Karpas-422 (cell line): ENCODE measurements at regions not wholly inside any gene's neighbourhood (a gene's known extent, or its start where the extent isn't known, plus 50 kb on each side); places are given as distances from the start of the nearest gene placed in this dataset.

ENCODE experiments used
- DNase-seq: peaks from one replicate; pipeline ENCODE4 v3.0.0-alpha.2; 2015
- H2AFZ ChIP-seq: fragments of 200-600 bp; sonication (generic); 2 replicates; pipeline ENCODE4 v1.6.1; 2014; ENCODE audit warnings: antibody characterized with exemption, low read length, mixed read lengths
- H3K27ac ChIP-seq: fragments of 200-600 bp; sonication (generic); 2 replicates; pipeline ENCODE4 v1.5.1; 2014; ENCODE audit warnings: mild to moderate bottlenecking, low read length, moderate library complexity
- H3K27me3 ChIP-seq: fragments of 200-600 bp; sonication (generic); 2 replicates; pipeline ENCODE4 v1.6.1; 2014; ENCODE audit warnings: low read length, mixed read lengths
- H3K36me3 ChIP-seq: fragments of 200-600 bp; sonication (generic); 2 replicates; pipeline ENCODE4 v1.6.1; 2014; ENCODE audit warnings: low read length, mixed read lengths; ENCODE audit not compliant: insufficient read depth
- H3K4me1 ChIP-seq: fragments of 200-600 bp; sonication (generic); 2 replicates; pipeline ENCODE4 v1.6.1; 2014; ENCODE audit warnings: mild to moderate bottlenecking, low read length, mixed read lengths
- H3K4me2 ChIP-seq: fragments of 200-600 bp; sonication (generic); 2 replicates; pipeline ENCODE4 v1.6.1; 2014; ENCODE audit warnings: low read length, low read depth, mild to moderate bottlenecking; ENCODE audit not compliant: poor library complexity, severe bottlenecking
- H3K4me3 ChIP-seq: fragments of 200-600 bp; sonication (generic); 2 replicates; pipeline ENCODE4 v1.5.1; 2014; ENCODE audit warnings: mild to moderate bottlenecking, antibody characterized with exemption, low read length, mixed read lengths
- H3K79me2 ChIP-seq: fragments of 200-600 bp; sonication (generic); 2 replicates; pipeline ENCODE4 v1.6.1; 2014; ENCODE audit warnings: mild to moderate bottlenecking, low read length, mixed read lengths
- H3K9ac ChIP-seq: fragments of 200-600 bp; sonication (generic); 2 replicates; pipeline ENCODE4 v1.6.0; 2014; ENCODE audit warnings: low read length
- H3K9me2 ChIP-seq: fragments of 200-600 bp; sonication (generic), shearing (Covaris generic); replicated peaks from 2 replicates; pipeline ENCODE4 v1.6.0; 2014; ENCODE audit warnings: mild to moderate bottlenecking, low read length, moderate library complexity; ENCODE audit not compliant: insufficient read depth
- H3K9me3 ChIP-seq: fragments of 300-700, 200-600 bp; sonication (generic); 2 replicates; pipeline ENCODE4 v1.6.1; 2014; ENCODE audit warnings: low read length, mixed read lengths
- H4K20me1 ChIP-seq: fragments of 200-600 bp; sonication (generic); 2 replicates; pipeline ENCODE4 v1.6.1; 2014; ENCODE audit warnings: mild to moderate bottlenecking, antibody characterized with exemption, low read length, low read depth; ENCODE audit not compliant: insufficient read depth

GRCh38 chr21:34215501-34215900, 142.1 kb downstream of the MRPS6 start:
- H3K27me3 ChIP-seq: no peaks in the 10 kb centered on the region
- H3K4me2 ChIP-seq: no peak overlapping the region
- H3K36me3 ChIP-seq: no peaks in the 10 kb centered on the region
- H3K4me1 ChIP-seq: peaks cover 6% of the 10 kb centered on the region
- H3K4me3 ChIP-seq: no peak overlapping the region
- no peaks in the 10 kb centered on the region for H3K79me2 ChIP-seq
- H3K9me2 ChIP-seq: no peaks in the 10 kb centered on the region
- DNase-seq: no peak
- no peaks in the 10 kb centered on the region for H3K9me3 ChIP-seq
- no peaks in the 10 kb centered on the region for H4K20me1 ChIP-seq
- H3K27ac ChIP-seq: no peak overlapping the region
- no peak overlapping the region for H2AFZ ChIP-seq
- no peak overlapping the region for H3K9ac ChIP-seq

- Histone ChIP-seq H3K9ac (no peak overlapping the region), H3K79me2 (no peaks in the 10 kb centered on the region), H3K36me3 (no peaks in the 10 kb centered on the region), H3K9me2 (no peaks in the 10 kb centered on the region), H2AFZ (no peak overlapping the region), H4K20me1 (no peaks in the 10 kb centered on the region), H3K4me1 (peaks cover 6% of the 10 kb centered on the region), H3K9me3 (no peaks in the 10 kb centered on the region), H3K4me2 (no peak overlapping the region), H3K27ac (no peak overlapping the region), H3K27me3 (no peaks in the 10 kb centered on the region), H3K4me3 (no peak overlapping the region)
- DNase-seq: no peak
Measured at GRCh38 chr21:34215911-34216717, 142.7 kb downstream of the MRPS6 start.

GRCh38 chr21:34216718-34217032, 143.3 kb downstream of the MRPS6 start:
- peaks cover 1% of the 10 kb centered on the region for H3K4me1 ChIP-seq
- no peaks in the 10 kb centered on the region for H3K27me3 ChIP-seq
- no peak overlapping the region for H3K4me2 ChIP-seq
- H3K36me3 ChIP-seq: no peaks in the 10 kb centered on the region
- DNase-seq: no peak
- H3K79me2 ChIP-seq: no peaks in the 10 kb centered on the region
- no peak overlapping the region for H3K9ac ChIP-seq
- H4K20me1 ChIP-seq: no peaks in the 10 kb centered on the region
- no peaks in the 10 kb centered on the region for H3K9me2 ChIP-seq
- H3K27ac ChIP-seq: no peak overlapping the region
- no peaks in the 10 kb centered on the region for H3K9me3 ChIP-seq
- H3K4me3 ChIP-seq: no peak overlapping the region
- no peak overlapping the region for H2AFZ ChIP-seq

- Histone ChIP-seq H3K27me3 (no peaks in the 10 kb centered on the region), H3K79me2 (no peaks in the 10 kb centered on the region), H3K9ac (no peak overlapping the region), H2AFZ (no peak overlapping the region), H3K4me1 (no peaks in the 10 kb centered on the region), H3K9me2 (no peaks in the 10 kb centered on the region), H3K36me3 (no peaks in the 10 kb centered on the region), H3K4me2 (no peak overlapping the region), H3K4me3 (no peak overlapping the region), H3K9me3 (no peaks in the 10 kb centered on the region), H3K27ac (no peak overlapping the region), H4K20me1 (no peaks in the 10 kb centered on the region)
- no peak for DNase-seq
Measured at GRCh38 chr21:34217263-34217662, 143.9 kb downstream of the MRPS6 start.

- Histone ChIP-seq H3K4me2 (no peak overlapping the region), H4K20me1 (no peaks in the 10 kb centered on the region), H3K27ac (no peak overlapping the region), H3K79me2 (no peaks in the 10 kb centered on the region), H3K4me3 (no peak overlapping the region), H3K9ac (no peak overlapping the region), H2AFZ (no peak overlapping the region), H3K36me3 (no peaks in the 10 kb centered on the region), H3K9me3 (no peaks in the 10 kb centered on the region), H3K4me1 (no peaks in the 10 kb centered on the region), H3K27me3 (no peaks in the 10 kb centered on the region), H3K9me2 (no peaks in the 10 kb centered on the region)
- no peak for DNase-seq
Measured at GRCh38 chr21:34219334-34220060, 144.3 kb upstream of the KCNE2 start.

- Histone ChIP-seq H3K9me2 (no peaks in the 10 kb centered on the region), H4K20me1 (no peaks in the 10 kb centered on the region), H2AFZ (no peak overlapping the region), H3K4me1 (no peaks in the 10 kb centered on the region), H3K79me2 (no peaks in the 10 kb centered on the region), H3K27me3 (no peaks in the 10 kb centered on the region), H3K27ac (no peak overlapping the region), H3K4me3 (no peak overlapping the region), H3K9me3 (no peaks in the 10 kb centered on the region), H3K36me3 (no peaks in the 10 kb centered on the region), H3K4me2 (no peak overlapping the region), H3K9ac (no peak overlapping the region)
- DNase-seq: no peak
Measured at GRCh38 chr21:34220556-34221195, 143.1 kb upstream of the KCNE2 start.

DNA sequence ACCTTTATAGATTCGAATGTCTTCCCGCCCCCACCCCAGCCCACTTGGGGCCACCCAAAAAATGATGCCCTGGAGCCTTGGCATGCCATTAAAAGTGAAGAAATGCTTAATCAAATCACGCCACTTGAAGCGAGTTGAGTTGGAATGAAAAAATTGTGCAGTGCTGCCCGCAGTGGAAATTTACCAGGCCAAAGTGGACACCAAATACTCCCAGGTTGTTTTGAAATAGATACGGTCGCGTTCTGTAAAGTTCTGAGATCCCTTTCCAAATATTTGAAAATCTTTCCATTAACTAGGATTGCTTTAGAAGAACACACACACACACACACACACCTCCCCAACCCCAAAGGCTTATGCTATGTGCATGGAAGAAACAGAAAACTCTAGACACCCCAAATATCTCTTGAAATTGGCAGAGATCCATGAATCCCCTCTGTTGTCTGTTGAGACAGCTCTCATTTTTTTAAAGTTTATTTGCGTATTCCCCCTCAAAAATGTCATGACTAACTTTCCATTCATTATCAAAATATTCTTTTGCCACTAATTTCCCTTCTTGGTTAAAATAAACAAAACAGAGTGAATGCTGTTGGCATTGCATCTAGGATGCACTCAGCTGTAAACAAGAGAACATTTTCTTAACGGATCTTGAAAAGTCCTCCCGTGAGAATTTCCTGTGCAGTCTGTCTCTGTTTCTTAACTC, 142.3 kb upstream of the KCNE2 start:
- no peak overlapping the region for H3K4me2 ChIP-seq
- H3K27me3 ChIP-seq: no peaks in the 10 kb centered on the region
- H3K4me3 ChIP-seq: no peak overlapping the region
- no peak for DNase-seq
- no peaks in the 10 kb centered on the region for H3K4me1 ChIP-seq
- no peak overlapping the region for H2AFZ ChIP-seq
- no peaks in the 10 kb centered on the region for H3K9me3 ChIP-seq
- H3K36me3 ChIP-seq: no peaks in the 10 kb centered on the region
- H3K27ac ChIP-seq: no peak overlapping the region
- no peaks in the 10 kb centered on the region for H3K79me2 ChIP-seq
- no peaks in the 10 kb centered on the region for H3K9me2 ChIP-seq
- no peak overlapping the region for H3K9ac ChIP-seq
- no peaks in the 10 kb centered on the region for H4K20me1 ChIP-seq

DNA sequence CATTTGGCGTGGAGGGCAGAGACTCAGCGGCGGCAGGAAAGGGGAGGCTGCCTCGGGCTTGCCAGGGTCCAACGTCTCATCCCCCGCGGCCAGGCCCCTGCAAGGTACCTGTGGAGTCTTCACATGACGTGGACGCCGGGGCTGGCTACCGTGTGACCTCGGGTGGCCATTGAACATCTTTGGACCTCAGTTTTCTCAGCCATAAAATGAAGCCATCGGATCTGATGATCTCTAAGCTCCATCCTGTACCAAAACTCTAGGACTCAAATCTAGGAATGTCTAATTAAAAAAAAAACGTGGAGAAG, 141.8 kb upstream of the KCNE2 start:
- Histone ChIP-seq H3K4me1 (no peaks in the 10 kb centered on the region), H3K79me2 (no peaks in the 10 kb centered on the region), H3K36me3 (no peaks in the 10 kb centered on the region), H3K4me3 (no peak overlapping the region), H3K27ac (no peak overlapping the region), H3K27me3 (no peaks in the 10 kb centered on the region), H4K20me1 (no peaks in the 10 kb centered on the region), H3K4me2 (no peak overlapping the region), H3K9me2 (no peaks in the 10 kb centered on the region), H2AFZ (no peak overlapping the region), H3K9me3 (no peaks in the 10 kb centered on the region), H3K9ac (no peak overlapping the region)
- DNase-seq: no peak
